ENCODE measurements at regions not wholly inside any gene's neighbourhood (a gene's known extent, or its start where the extent isn't known, plus 50 kb on each side); places are given as distances from the start of the nearest gene placed in this dataset.

DNA sequence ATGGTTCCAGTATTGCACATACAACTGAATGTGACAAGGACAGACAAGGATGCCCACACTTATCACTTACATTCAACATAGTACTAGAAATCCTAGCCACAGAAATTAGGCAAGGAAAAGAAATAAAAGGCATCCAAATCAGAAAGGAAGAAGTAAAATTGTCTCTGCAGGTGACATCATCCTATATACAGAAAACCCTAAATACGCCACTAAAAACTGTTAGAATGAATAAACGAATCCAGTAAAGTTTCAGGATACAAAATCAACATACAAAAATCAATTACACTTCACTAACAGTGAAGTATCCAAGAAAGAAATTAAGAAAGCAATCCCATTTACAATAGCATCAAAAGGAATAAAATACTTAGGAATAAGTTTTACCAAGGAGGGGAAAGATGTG lies 66.1 kb downstream of the FAM217A start:
- no peak overlapping the region for H3K27ac ChIP-seq
- TF ChIP-seq ZFX (IDR thresholded peaks at IDR 0.05) = no peak
- TF ChIP-seq, protein P1, sequence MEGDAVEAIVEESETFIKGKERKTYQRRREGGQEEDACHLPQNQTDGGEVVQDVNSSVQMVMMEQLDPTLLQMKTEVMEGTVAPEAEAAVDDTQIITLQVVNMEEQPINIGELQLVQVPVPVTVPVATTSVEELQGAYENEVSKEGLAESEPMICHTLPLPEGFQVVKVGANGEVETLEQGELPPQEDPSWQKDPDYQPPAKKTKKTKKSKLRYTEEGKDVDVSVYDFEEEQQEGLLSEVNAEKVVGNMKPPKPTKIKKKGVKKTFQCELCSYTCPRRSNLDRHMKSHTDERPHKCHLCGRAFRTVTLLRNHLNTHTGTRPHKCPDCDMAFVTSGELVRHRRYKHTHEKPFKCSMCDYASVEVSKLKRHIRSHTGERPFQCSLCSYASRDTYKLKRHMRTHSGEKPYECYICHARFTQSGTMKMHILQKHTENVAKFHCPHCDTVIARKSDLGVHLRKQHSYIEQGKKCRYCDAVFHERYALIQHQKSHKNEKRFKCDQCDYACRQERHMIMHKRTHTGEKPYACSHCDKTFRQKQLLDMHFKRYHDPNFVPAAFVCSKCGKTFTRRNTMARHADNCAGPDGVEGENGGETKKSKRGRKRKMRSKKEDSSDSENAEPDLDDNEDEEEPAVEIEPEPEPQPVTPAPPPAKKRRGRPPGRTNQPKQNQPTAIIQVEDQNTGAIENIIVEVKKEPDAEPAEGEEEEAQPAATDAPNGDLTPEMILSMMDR (conservative IDR thresholded peaks at IDR 0.05) = no peak

DNA sequence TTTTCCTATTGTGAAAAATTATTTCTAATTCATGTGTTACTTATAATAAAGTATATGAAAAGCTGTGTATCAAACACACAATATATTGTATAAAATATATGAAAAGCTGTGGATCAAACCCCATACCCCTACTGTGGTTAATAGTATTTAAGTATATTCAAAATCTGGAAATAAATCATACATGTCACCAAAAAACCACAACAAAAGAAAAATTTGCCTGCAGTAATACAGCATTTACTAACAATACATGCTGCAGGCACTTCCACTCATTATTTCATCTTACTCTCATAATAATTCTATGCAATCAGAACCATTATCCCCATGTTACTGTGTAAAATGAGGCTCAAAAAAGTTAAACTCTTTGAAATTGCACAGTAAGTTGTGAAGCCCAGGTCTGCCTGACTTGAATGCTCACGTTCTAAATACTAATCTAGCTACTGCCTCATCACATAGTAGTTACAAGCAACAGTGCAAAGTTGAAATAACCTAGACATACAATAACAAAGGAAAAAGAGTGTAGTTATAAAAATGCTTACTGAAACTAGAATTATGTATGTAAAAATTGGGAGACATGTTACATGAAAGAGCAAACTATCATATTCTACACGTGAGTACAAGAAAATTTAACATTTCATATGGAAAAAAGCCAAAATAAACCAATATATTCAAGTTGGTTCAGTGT lies 61.7 kb downstream of the FAM217A start:
- H3K27ac ChIP-seq = no peak overlapping the region
- no peak for TF ChIP-seq ZFX (IDR thresholded peaks at IDR 0.05)
- TF ChIP-seq, protein P1 (conservative IDR thresholded peaks at IDR 0.05) = no peak

DNA sequence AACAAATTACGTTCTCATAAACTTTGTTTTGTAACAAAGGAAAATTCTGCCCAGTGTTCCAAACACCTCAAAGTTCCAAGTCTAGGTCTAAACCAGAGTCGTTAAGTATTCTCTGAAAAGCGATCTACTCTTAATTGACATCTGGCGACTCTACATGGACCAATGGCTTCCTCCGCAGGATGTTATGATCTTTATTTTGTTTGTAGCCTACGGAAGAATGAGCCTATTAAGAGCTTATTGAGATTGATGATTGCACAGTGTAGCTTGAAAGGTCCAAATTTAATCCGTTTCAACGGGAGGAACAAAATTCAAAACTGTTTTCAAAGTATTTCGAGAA lies 61.1 kb downstream of the FAM217A start:
- TF ChIP-seq, protein P1 (conservative IDR thresholded peaks at IDR 0.05) = no peak
- TF ChIP-seq ZFX (IDR thresholded peaks at IDR 0.05) = no peak
- peak overlapping the region; percentile 96 for H3K27ac ChIP-seq

DNA sequence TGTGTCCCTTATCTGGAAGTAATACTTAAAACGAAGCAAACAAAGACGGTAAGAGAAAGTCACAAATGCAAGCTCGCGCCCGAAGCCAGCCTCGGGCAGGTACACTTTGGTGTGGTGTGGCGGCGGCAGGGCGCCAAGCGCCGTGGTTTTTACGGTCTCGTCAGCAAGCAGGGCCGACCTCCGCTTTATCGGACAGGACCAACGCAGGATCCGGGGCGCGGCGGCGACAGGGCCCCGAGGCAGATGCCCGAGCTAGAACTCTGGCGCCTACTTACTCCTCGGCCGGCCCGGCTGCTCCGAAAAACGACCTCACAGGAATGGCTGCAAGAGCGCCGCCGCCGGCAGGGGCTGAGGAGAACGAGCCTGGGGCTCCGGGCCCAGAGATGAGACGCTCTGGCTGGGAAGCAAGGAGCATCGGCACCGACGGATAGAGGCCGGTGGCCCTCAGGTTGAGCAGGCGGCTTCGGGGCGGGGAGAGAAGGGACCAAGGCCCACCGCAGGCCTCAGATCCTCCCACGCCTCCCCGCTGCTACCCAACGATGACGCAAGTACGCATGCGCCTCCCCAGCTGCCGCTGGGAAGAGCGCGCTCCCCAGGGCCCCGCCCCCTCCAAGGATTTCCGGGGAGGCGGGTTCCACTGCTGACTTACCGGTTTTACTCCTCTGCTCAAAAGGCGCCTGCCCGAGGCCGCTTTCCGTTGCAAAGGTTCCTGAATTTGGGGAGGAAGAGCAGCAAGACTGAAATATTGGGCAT lies 60.6 kb downstream of the FAM217A start:
- peak; percentile 97 for TF ChIP-seq ZFX (IDR thresholded peaks at IDR 0.05)
- TF ChIP-seq, protein P1 (conservative IDR thresholded peaks at IDR 0.05) = peak; percentile 67
- H3K27ac ChIP-seq = peak overlapping the region; percentile 96

Data from C4-2B (cell line).